GM18951 (cell line): ENCODE measurements at regions not wholly inside any gene's neighbourhood (a gene's known extent, or its start where the extent isn't known, plus 50 kb on each side); places are given as distances from the start of the nearest gene placed in this dataset.

Experiments used
- POLR2A ChIP-seq: IDR thresholded peaks from 4 replicates; pipeline ENCODE4 v1.6.1; 2011; ENCODE audit warnings: mild to moderate bottlenecking; ENCODE audit not compliant: insufficient read length, insufficient read depth; ENCODE audit errors: extremely low read depth
- in situ Hi-C: fragments of 300-500 bp; cut with MboI; formaldehyde crosslinking; loops from one replicate; pipeline ENCODE4 v1.12.0; 2022; ENCODE audit warnings: low sequenced_read_pairs, mixed read lengths, inconsistent platforms; ENCODE audit not compliant: unreplicated experiment

- in situ Hi-C loops, result no loop called here
Measured at GRCh38 chr3:159804726-159805410, 183.8 kb upstream of the IL12A start.

GRCh38 chr3:159805411-159805772 is 183.2 kb upstream of the IL12A start:
- TF ChIP-seq POLR2A, result no peak
- in situ Hi-C loops, result no loop called here

More at GRCh38 chr3:159804726-159805410, 183.8 kb upstream of the IL12A start:
- no peak for TF ChIP-seq POLR2A

GRCh38 chr3:159806412-159806811 is 182.2 kb upstream of the IL12A start:
- in situ Hi-C loops, result no loop called here
- no peak for TF ChIP-seq POLR2A

- in situ Hi-C loops, result no loop called here
Measured at GRCh38 chr3:159807137-159808040, 181.2 kb upstream of the IL12A start.

GRCh38 chr3:159813822-159814531 is 174.7 kb upstream of the IL12A start:
- TF ChIP-seq POLR2A, result no peak
- in situ Hi-C loops, result no loop called here

More at GRCh38 chr3:159807137-159808040, 181.2 kb upstream of the IL12A start:
- no peak for TF ChIP-seq POLR2A

- TF ChIP-seq POLR2A, result no peak
- in situ Hi-C loops, result no loop called here
Measured at GRCh38 chr3:159816512-159816911, 172.1 kb upstream of the IL12A start.

GRCh38 chr3:159817126-159817525 is 171.5 kb upstream of the IL12A start:
- in situ Hi-C loops, result no loop called here
- no peak for TF ChIP-seq POLR2A

GRCh38 chr3:159817571-159817970 is 171.1 kb upstream of the IL12A start:
- in situ Hi-C loops, result no loop called here
- no peak for TF ChIP-seq POLR2A

GRCh38 chr3:159818399-159818798 is 170.2 kb upstream of the IL12A start:
- in situ Hi-C loops, result no loop called here

GRCh38 chr3:159818997-159819500 is 169.6 kb upstream of the IL12A start:
- TF ChIP-seq POLR2A, result no peak
- in situ Hi-C loops, result no loop called here

More at GRCh38 chr3:159818399-159818798, 170.2 kb upstream of the IL12A start:
- no peak for TF ChIP-seq POLR2A

GRCh38 chr3:159819676-159820075 is 169.0 kb upstream of the IL12A start:
- TF ChIP-seq POLR2A, result no peak
- in situ Hi-C loops, result loop anchor here (10.0 kb wide), 1 partner anchor 175 kb away; no protein-coding TSS in a partner anchor

- no peak for TF ChIP-seq POLR2A
- in situ Hi-C loops, result loop anchor here (10.0 kb wide), 1 partner anchor 174 kb away; no protein-coding TSS in a partner anchor
Measured at GRCh38 chr3:159821110-159821509, 167.5 kb upstream of the IL12A start.

- in situ Hi-C loops, result loop anchor here (10.0 kb wide), 1 partner anchor 173 kb away; no protein-coding TSS in a partner anchor
- no peak for TF ChIP-seq POLR2A
Measured at GRCh38 chr3:159821736-159822135, 166.9 kb upstream of the IL12A start.

GRCh38 chr3:159823780-159824179 is 164.9 kb upstream of the IL12A start:
- TF ChIP-seq POLR2A, result no peak
- in situ Hi-C loops, result loop anchor here (10.0 kb wide), 1 partner anchor 171 kb away; no protein-coding TSS in a partner anchor
